ENCODE measurements at regions not wholly inside any gene's neighbourhood (a gene's known extent, or its start where the extent isn't known, plus 50 kb on each side); places are given as distances from the start of the nearest gene placed in this dataset.

GRCh38 chr14:104369208-104369607, 210.4 kb upstream of the C14orf180 start:
- no peak for DNase-seq (ENCODE audit: low read depth, low spot score)

- DNase-seq (ENCODE audit: low read depth, low spot score), result no peak
These were observed 209.2 kb upstream of the C14orf180 start for GRCh38 chr14:104370256-104370870.

- no peak for DNase-seq (ENCODE audit: low read depth, low spot score)
These were observed 208.5 kb upstream of the C14orf180 start for GRCh38 chr14:104371031-104371430.

- no peak for DNase-seq (ENCODE audit: low read depth, low spot score)
These were observed 207.6 kb upstream of the C14orf180 start for GRCh38 chr14:104371917-104372316.

GRCh38 chr14:104372390-104373054, 207.0 kb upstream of the C14orf180 start:
- no peak for DNase-seq (ENCODE audit: low read depth, low spot score)

GRCh38 chr14:104373055-104373854, 206.3 kb upstream of the C14orf180 start:
- no peak for DNase-seq (ENCODE audit: low read depth, low spot score)

GRCh38 chr14:104373855-104374717, 205.5 kb upstream of the C14orf180 start:
- no peak for DNase-seq (ENCODE audit: low read depth, low spot score)

GRCh38 chr14:104374718-104375080, 204.9 kb upstream of the C14orf180 start:
- DNase-seq (ENCODE audit: low read depth, low spot score), result no peak

- DNase-seq (ENCODE audit: low read depth, low spot score), result no peak
These were observed 203.9 kb upstream of the C14orf180 start for GRCh38 chr14:104375551-104376201.

GRCh38 chr14:104376202-104377140, 203.1 kb upstream of the C14orf180 start:
- DNase-seq (ENCODE audit: low read depth, low spot score), result no peak

- DNase-seq (ENCODE audit: low read depth, low spot score), result no peak
These were observed 202.3 kb upstream of the C14orf180 start for GRCh38 chr14:104377256-104377655.

- DNase-seq (ENCODE audit: low read depth, low spot score), result no peak
These were observed 200.9 kb upstream of the C14orf180 start for GRCh38 chr14:104378698-104379113.

- DNase-seq (ENCODE audit: low read depth, low spot score), result no peak
These were observed 197.0 kb upstream of the C14orf180 start for GRCh38 chr14:104382361-104383087.

- no peak for DNase-seq (ENCODE audit: low read depth, low spot score)
These were observed 196.2 kb upstream of the C14orf180 start for GRCh38 chr14:104383088-104383995.

- no peak for DNase-seq (ENCODE audit: low read depth, low spot score)
These were observed 195.4 kb upstream of the C14orf180 start for GRCh38 chr14:104383996-104384775.

GRCh38 chr14:104384776-104385071, 194.8 kb upstream of the C14orf180 start:
- DNase-seq (ENCODE audit: low read depth, low spot score), result no peak

- no peak for DNase-seq (ENCODE audit: low read depth, low spot score)
These were observed 194.5 kb upstream of the C14orf180 start for GRCh38 chr14:104385111-104385510.

All from pulmonary artery endothelial cell (primary cell).